Keratinocyte (primary cell): ENCODE measurements at regions not wholly inside any gene's neighbourhood (a gene's known extent, or its start where the extent isn't known, plus 50 kb on each side); places are given as distances from the start of the nearest gene placed in this dataset.
A peak's percentile ranks its signal among the peaks of the same experiment; 100 is the strongest.

Experiments used
- DNase-seq: peaks from one replicate; pipeline ENCODE4 v3.0.0-alpha.2; 2011; ENCODE audit warnings: low read depth, missing footprints, low spot score
- FAIRE-seq: peaks from 2 replicates; lab custom pipeline; 2011; peaks lifted over from hg19 to GRCh38; lab: Jason Lieb, UNC
- H2AFZ ChIP-seq: 2 replicates; pipeline ENCODE4 v1.6.0; 2012; ENCODE audit warnings: low read length, control low read depth, inconsistent platforms; ENCODE audit not compliant: control insufficient read depth
- H3K27ac ChIP-seq: 2 replicates; pipeline ENCODE4 v1.5.1; 2011; ENCODE audit warnings: low read length; ENCODE audit not compliant: control insufficient read depth, insufficient read depth
- H3K27me3 ChIP-seq: 3 replicates; pipeline ENCODE4 v1.6.0; 2011; ENCODE audit warnings: low read length; ENCODE audit not compliant: control insufficient read depth, insufficient read depth; ENCODE audit errors: extremely low read depth
- H3K36me3 ChIP-seq, 2 experiments: 2 replicates in 1 of 2; 3 replicates in 1 of 2; pipeline ENCODE4 v1.5.1; 2011; ENCODE audit warnings: low read length in 2 of 2, mild to moderate bottlenecking in 1 of 2; ENCODE audit not compliant: control insufficient read depth in 2 of 2, insufficient read depth in 2 of 2; ENCODE audit errors: extremely low read depth in 1 of 2
- H3K4me1 ChIP-seq: 3 replicates; pipeline ENCODE4 v1.5.1; 2011; ENCODE audit warnings: low read length; ENCODE audit not compliant: control insufficient read depth, insufficient read depth; ENCODE audit errors: extremely low read depth
- H3K4me2 ChIP-seq: 3 replicates; pipeline ENCODE4 v1.6.0; 2011; ENCODE audit warnings: low read depth, low read length; ENCODE audit not compliant: control insufficient read depth, insufficient read depth; ENCODE audit errors: extremely low read depth
- H3K4me3 ChIP-seq, 3 experiments: fragments of 200-600 bp in 1 of 3; sonication (generic) in 1 of 3; 2 replicates in 2 of 3; 3 replicates in 1 of 3; pipeline ENCODE4 v1.5.1; 2011 to 2016; ENCODE audit warnings: low read length in 3 of 3, mild to moderate bottlenecking in 3 of 3, control low read depth in 2 of 3, inconsistent platforms in 1 of 3, low read depth in 1 of 3, mixed read lengths in 1 of 3, mixed run types in 1 of 3, moderate library complexity in 1 of 3; ENCODE audit not compliant: control insufficient read depth in 2 of 3, insufficient read depth in 2 of 3; ENCODE audit errors: extremely low read depth in 1 of 3
- H3K79me2 ChIP-seq: 2 replicates; pipeline ENCODE4 v1.6.0; 2012; ENCODE audit warnings: low read length; ENCODE audit not compliant: control insufficient read depth, insufficient read depth
- H3K9ac ChIP-seq: 3 replicates; pipeline ENCODE4 v1.6.0; 2011; ENCODE audit warnings: low read length; ENCODE audit not compliant: control insufficient read depth, insufficient read depth; ENCODE audit errors: extremely low read depth
- H3K9me1 ChIP-seq: 3 replicates; pipeline ENCODE4 v1.6.0; 2011; ENCODE audit warnings: low read length; ENCODE audit not compliant: control insufficient read depth, insufficient read depth; ENCODE audit errors: extremely low read depth
- H3K9me3 ChIP-seq: 2 replicates; pipeline ENCODE4 v1.5.1; 2012; ENCODE audit warnings: low read depth, low read length; ENCODE audit not compliant: control insufficient read depth
- H4K20me1 ChIP-seq: 3 replicates; pipeline ENCODE4 v1.6.0; 2011; ENCODE audit warnings: low read length; ENCODE audit not compliant: control insufficient read depth, insufficient read depth; ENCODE audit errors: extremely low read depth
- CTCF ChIP-seq, 3 experiments: IDR thresholded peaks in 1 of 3; conservative IDR thresholded peaks in 1 of 3; optimal IDR thresholded peaks in 1 of 3; 2 replicates in 2 of 3; 3 replicates in 1 of 3; pipeline versions ENCODE3 to v1.5.1; 2011; ENCODE audit warnings: low read length in 3 of 3, mild to moderate bottlenecking in 3 of 3, moderate library complexity in 2 of 3, control low read depth in 1 of 3, inconsistent platforms in 1 of 3; ENCODE audit not compliant: insufficient read depth in 2 of 3; ENCODE audit errors: extremely low read depth in 1 of 3
- EZH2 ChIP-seq: IDR thresholded peaks from one replicate; pipeline ENCODE4 v1.6.1; 2012; ENCODE audit warnings: inconsistent platforms, mild to moderate bottlenecking, low read length, moderate library complexity
- dilution Hi-C: fragments of 300-500 bp; cut with MboI; formaldehyde crosslinking; loops from one replicate; pipeline ENCODE4 v1.7.0; 2020; ENCODE audit warnings: low sequenced_read_pairs; ENCODE audit not compliant: extremely low pct_ligation_motif_present

- Histone ChIP-seq H3K9me1 (no peaks in the 10 kb centered on the region), H3K27ac (no peak overlapping the region), H3K4me3 (no peak overlapping the region), H3K9me3 (no peaks in the 10 kb centered on the region), H2AFZ (no peak overlapping the region), H3K27me3 (peaks cover 13% of the 10 kb centered on the region), H3K36me3 (no peaks in the 10 kb centered on the region), H3K4me1 (peaks cover 8% of the 10 kb centered on the region), H4K20me1 (no peaks in the 10 kb centered on the region), H3K4me2 (peak overlapping the region; percentile 34), H3K79me2 (no peaks in the 10 kb centered on the region), H3K9ac (no peak overlapping the region)
- no peak for DNase-seq
- dilution Hi-C loops = no loop called here
- FAIRE-seq = peak; percentile 91
- TF ChIP-seq EZH2 (no peak), CTCF (optimal IDR thresholded peaks at IDR 0.05 in 1 of 3, IDR thresholded peaks at IDR 0.05 in 1 of 3, conservative IDR thresholded peaks at IDR 0.05 in 1 of 3; ENCODE audit: extremely low read depth in 1 of 3, insufficient read depth in 2 of 3, low read length in 3 of 3) (no peak)
Observed at GRCh38 chr1:212525479-212526110, 83.0 kb upstream of the ATF3 start.

- Histone ChIP-seq H3K79me2 (no peaks in the 10 kb centered on the region), H3K27me3 (peaks cover 18% of the 10 kb centered on the region), H3K9me3 (no peaks in the 10 kb centered on the region), H3K9ac (no peak overlapping the region), H4K20me1 (no peaks in the 10 kb centered on the region), H2AFZ (no peak overlapping the region), H3K4me1 (peaks cover 8% of the 10 kb centered on the region), H3K4me2 (no peak overlapping the region), H3K9me1 (no peaks in the 10 kb centered on the region), H3K36me3 (no peaks in the 10 kb centered on the region), H3K27ac (no peak overlapping the region), H3K4me3 (no peak overlapping the region)
- no peak for FAIRE-seq
- no peak for DNase-seq
- TF ChIP-seq EZH2 (peak; percentile 22), CTCF (optimal IDR thresholded peaks at IDR 0.05 in 1 of 3, IDR thresholded peaks at IDR 0.05 in 1 of 3, conservative IDR thresholded peaks at IDR 0.05 in 1 of 3; ENCODE audit: extremely low read depth in 1 of 3, insufficient read depth in 2 of 3, low read length in 3 of 3) (no peak)
- dilution Hi-C loops = no loop called here
Observed at GRCh38 chr1:212526111-212526491, 82.5 kb upstream of the ATF3 start.
